Spleen (tissue), 7 donors: ENCODE measurements at regions not wholly inside any gene's neighbourhood (a gene's known extent, or its start where the extent isn't known, plus 50 kb on each side); places are given as distances from the start of the nearest gene placed in this dataset.

Experiments
- POLR2A ChIP-seq, 3 donors: fragments of 450-650 bp; IDR thresholded peaks; one replicate each; pipeline ENCODE4 v1.5.1; 2017; ENCODE audit warnings: antibody characterized with exemption in 3 of 3, mild to moderate bottlenecking in 1 of 3
- POLR2AphosphoS5 ChIP-seq, 3 donors: sonication (generic); formaldehyde crosslinking; IDR thresholded peaks; one replicate each; pipeline ENCODE4 v1.5.1; 2017; ENCODE audit warnings: antibody characterized with exemption in 3 of 3
- TF ChIP-seq, protein P1 (sequence below), 11 experiments: fragments of 200-600 bp in 7 of 11; fragments of 450-650 bp in 4 of 11; sonication (generic) in 4 of 11; IDR thresholded peaks in 8 of 11; conservative IDR thresholded peaks in 3 of 11; 1 replicate in 7 of 11; 2 replicates in 4 of 11; pipeline versions ENCODE4 v1.4.0 to v1.8.0; 2016 to 2021; ENCODE audit warnings: antibody characterized with exemption in 11 of 11, inconsistent platforms in 4 of 11, mild to moderate bottlenecking in 1 of 11
- donor health status: DM: no; HTN: no; CAD: no; lungs with moderate emphysema.
- donor health status: DM: no; HTN: no; CAD: no.
- donor health status: DM: no; HTN: no; CAD: no.

GRCh38 chr2:198340846-198341245, 536.5 kb downstream of the PLCL1 start:
- TF ChIP-seq, protein P1, sequence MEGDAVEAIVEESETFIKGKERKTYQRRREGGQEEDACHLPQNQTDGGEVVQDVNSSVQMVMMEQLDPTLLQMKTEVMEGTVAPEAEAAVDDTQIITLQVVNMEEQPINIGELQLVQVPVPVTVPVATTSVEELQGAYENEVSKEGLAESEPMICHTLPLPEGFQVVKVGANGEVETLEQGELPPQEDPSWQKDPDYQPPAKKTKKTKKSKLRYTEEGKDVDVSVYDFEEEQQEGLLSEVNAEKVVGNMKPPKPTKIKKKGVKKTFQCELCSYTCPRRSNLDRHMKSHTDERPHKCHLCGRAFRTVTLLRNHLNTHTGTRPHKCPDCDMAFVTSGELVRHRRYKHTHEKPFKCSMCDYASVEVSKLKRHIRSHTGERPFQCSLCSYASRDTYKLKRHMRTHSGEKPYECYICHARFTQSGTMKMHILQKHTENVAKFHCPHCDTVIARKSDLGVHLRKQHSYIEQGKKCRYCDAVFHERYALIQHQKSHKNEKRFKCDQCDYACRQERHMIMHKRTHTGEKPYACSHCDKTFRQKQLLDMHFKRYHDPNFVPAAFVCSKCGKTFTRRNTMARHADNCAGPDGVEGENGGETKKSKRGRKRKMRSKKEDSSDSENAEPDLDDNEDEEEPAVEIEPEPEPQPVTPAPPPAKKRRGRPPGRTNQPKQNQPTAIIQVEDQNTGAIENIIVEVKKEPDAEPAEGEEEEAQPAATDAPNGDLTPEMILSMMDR (IDR thresholded peaks at IDR 0.05 in 8 of 11, conservative IDR thresholded peaks at IDR 0.05 in 3 of 11), result no peak
- TF ChIP-seq POLR2AphosphoS5 (IDR thresholded peaks at IDR 0.05), result no peak
- TF ChIP-seq POLR2A (IDR thresholded peaks at IDR 0.05), result no peak
